ENCODE measurements at regions not wholly inside any gene's neighbourhood (a gene's known extent, or its start where the extent isn't known, plus 50 kb on each side); places are given as distances from the start of the nearest gene placed in this dataset.

- H3K9ac ChIP-seq (ENCODE audit: low read length): no peak overlapping the region
- no peaks in the 10 kb centered on the region for H3K27me3 ChIP-seq (ENCODE audit: low read length)
- H3K4me1 ChIP-seq (ENCODE audit: low read length): no peaks in the 10 kb centered on the region
- no peak overlapping the region for H3K4me2 ChIP-seq (ENCODE audit: low read depth, low read length, poor library complexity, severe bottlenecking)
- no peaks in the 10 kb centered on the region for H3K79me2 ChIP-seq (ENCODE audit: low read length)
- no peak overlapping the region for H3K4me3 ChIP-seq (ENCODE audit: low read length)
- no peak overlapping the region for H3K27ac ChIP-seq (ENCODE audit: low read length)
- H3K9me2 ChIP-seq (replicated peaks; ENCODE audit: insufficient read depth, low read length): no peaks in the 10 kb centered on the region
- no peaks in the 10 kb centered on the region for H4K20me1 ChIP-seq (ENCODE audit: insufficient read depth, low read depth, low read length)
- no peak for DNase-seq
- no peaks in the 10 kb centered on the region for H3K36me3 ChIP-seq (ENCODE audit: insufficient read depth, low read length)
- no peaks in the 10 kb centered on the region for H3K9me3 ChIP-seq (ENCODE audit: low read length)
- H2AFZ ChIP-seq (ENCODE audit: low read length): no peak overlapping the region
Observed at GRCh38 chr22:19639610-19640135, 74.6 kb upstream of the SEPTIN5 start.

DNA sequence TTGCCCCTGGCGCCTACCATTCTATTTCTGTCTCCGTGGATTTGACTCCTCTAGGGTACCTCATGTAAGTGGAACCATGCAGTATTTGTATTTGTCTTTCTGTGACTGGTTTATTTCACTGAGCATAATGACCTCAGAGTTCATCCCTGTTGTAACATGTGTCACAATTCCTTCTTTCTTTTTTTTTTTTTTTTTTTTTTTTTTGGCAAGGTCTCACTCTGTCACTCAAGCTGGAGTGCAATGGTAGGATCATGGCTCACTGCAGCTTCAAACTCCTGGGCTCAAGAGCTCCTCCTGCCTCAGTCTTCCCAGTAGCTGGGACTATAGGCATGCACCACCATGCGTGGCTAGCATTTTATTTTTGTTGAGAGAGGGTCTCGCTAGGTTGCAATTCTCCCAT is 74.0 kb upstream of the SEPTIN5 start:
- Histone ChIP-seq H3K4me1 (ENCODE audit: low read length) (no peaks in the 10 kb centered on the region), H3K9ac (ENCODE audit: low read length) (no peak overlapping the region), H3K9me2 (replicated peaks; ENCODE audit: insufficient read depth, low read length) (no peaks in the 10 kb centered on the region), H2AFZ (ENCODE audit: low read length) (no peak overlapping the region), H3K36me3 (ENCODE audit: insufficient read depth, low read length) (no peaks in the 10 kb centered on the region), H3K27ac (ENCODE audit: low read length) (no peak overlapping the region), H3K9me3 (ENCODE audit: low read length) (no peaks in the 10 kb centered on the region), H4K20me1 (ENCODE audit: insufficient read depth, low read depth, low read length) (no peaks in the 10 kb centered on the region), H3K27me3 (ENCODE audit: low read length) (no peaks in the 10 kb centered on the region), H3K4me3 (ENCODE audit: low read length) (no peak overlapping the region), H3K4me2 (ENCODE audit: low read depth, low read length, poor library complexity, severe bottlenecking) (no peak overlapping the region), H3K79me2 (ENCODE audit: low read length) (no peaks in the 10 kb centered on the region)
- DNase-seq: no peak

DNA sequence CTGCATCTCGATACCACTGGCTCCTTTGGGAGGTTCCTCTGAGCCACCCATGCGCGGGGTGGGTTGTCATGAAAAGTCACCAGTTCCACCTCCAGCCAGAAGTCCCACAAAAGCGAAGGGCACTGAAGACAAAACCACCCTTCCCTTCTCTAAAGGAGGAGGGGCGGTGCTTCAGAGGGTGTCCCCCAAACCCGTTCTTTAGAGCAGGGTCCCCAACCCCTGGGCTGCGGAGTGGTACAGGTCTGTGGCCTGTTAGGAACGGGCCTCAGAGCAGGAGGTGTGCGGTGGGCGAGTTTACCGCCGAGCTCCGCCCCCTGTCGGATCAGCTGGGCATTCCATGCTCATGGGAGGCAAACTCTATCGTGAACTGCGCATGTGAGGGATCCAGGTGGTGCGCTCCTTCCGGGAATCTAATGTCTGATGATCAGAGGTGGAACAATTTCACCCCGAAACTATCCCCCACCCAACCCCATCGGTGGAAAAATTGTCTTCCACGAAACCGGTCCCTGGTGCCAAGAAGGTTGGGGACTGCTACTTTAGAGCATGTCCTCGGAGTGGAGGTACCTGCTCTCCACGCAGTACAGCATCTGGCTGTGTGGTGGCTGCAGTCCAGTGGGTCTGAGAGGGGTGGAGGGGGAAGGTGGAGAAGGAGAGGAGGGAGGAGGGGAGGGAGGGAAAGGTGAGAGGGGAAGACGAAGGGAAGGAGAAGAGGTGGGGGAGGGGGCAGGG is 72.9 kb upstream of the SEPTIN5 start:
- H3K4me1 ChIP-seq (ENCODE audit: low read length): no peaks in the 10 kb centered on the region
- no peaks in the 10 kb centered on the region for H3K9me2 ChIP-seq (replicated peaks; ENCODE audit: insufficient read depth, low read length)
- H2AFZ ChIP-seq (ENCODE audit: low read length): no peak overlapping the region
- no peaks in the 10 kb centered on the region for H3K79me2 ChIP-seq (ENCODE audit: low read length)
- H3K9me3 ChIP-seq (ENCODE audit: low read length): no peaks in the 10 kb centered on the region
- no peaks in the 10 kb centered on the region for H3K27me3 ChIP-seq (ENCODE audit: low read length)
- DNase-seq: peak; percentile 61
- no peak overlapping the region for H3K9ac ChIP-seq (ENCODE audit: low read length)
- no peaks in the 10 kb centered on the region for H3K36me3 ChIP-seq (ENCODE audit: insufficient read depth, low read length)
- H3K27ac ChIP-seq (ENCODE audit: low read length): no peak overlapping the region
- H3K4me3 ChIP-seq (ENCODE audit: low read length): no peak overlapping the region
- no peak overlapping the region for H3K4me2 ChIP-seq (ENCODE audit: low read depth, low read length, poor library complexity, severe bottlenecking)
- no peaks in the 10 kb centered on the region for H4K20me1 ChIP-seq (ENCODE audit: insufficient read depth, low read depth, low read length)

DNA sequence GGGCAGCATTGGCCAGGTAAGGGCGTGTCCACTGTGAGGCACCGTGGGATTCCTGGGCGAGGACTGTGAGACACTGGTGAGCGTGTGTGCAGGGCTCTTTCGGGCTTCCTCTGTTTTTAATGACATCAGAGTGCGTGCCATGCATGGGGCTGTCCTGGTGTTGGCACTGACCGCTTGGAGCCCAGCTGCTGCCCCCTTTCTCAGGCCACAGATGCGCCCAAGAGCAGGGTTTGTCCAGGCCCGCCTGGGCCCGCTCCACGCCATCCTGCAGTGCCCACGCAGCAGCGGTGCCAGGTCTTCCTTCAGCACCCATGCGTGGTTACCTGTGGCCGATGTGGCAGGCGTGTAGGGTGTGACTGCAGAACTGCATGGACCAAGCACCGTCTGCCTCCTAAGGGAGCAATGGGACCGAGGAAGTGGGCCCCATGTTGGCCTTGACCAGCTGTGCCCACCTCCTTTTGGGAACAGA is 72.3 kb upstream of the SEPTIN5 start:
- no peaks in the 10 kb centered on the region for H3K79me2 ChIP-seq (ENCODE audit: low read length)
- H3K4me3 ChIP-seq (ENCODE audit: low read length): no peak overlapping the region
- no peaks in the 10 kb centered on the region for H3K36me3 ChIP-seq (ENCODE audit: insufficient read depth, low read length)
- no peaks in the 10 kb centered on the region for H3K9me3 ChIP-seq (ENCODE audit: low read length)
- H3K9ac ChIP-seq (ENCODE audit: low read length): no peak overlapping the region
- no peak overlapping the region for H3K27ac ChIP-seq (ENCODE audit: low read length)
- DNase-seq: no peak
- no peaks in the 10 kb centered on the region for H3K4me1 ChIP-seq (ENCODE audit: low read length)
- no peaks in the 10 kb centered on the region for H3K27me3 ChIP-seq (ENCODE audit: low read length)
- no peak overlapping the region for H3K4me2 ChIP-seq (ENCODE audit: low read depth, low read length, poor library complexity, severe bottlenecking)
- no peaks in the 10 kb centered on the region for H4K20me1 ChIP-seq (ENCODE audit: insufficient read depth, low read depth, low read length)
- no peaks in the 10 kb centered on the region for H3K9me2 ChIP-seq (replicated peaks; ENCODE audit: insufficient read depth, low read length)
- no peak overlapping the region for H2AFZ ChIP-seq (ENCODE audit: low read length)

- Histone ChIP-seq H3K4me3 (ENCODE audit: low read length) (no peak overlapping the region), H3K9ac (ENCODE audit: low read length) (no peak overlapping the region), H3K36me3 (ENCODE audit: insufficient read depth, low read length) (no peaks in the 10 kb centered on the region), H3K27ac (ENCODE audit: low read length) (no peak overlapping the region), H3K4me2 (ENCODE audit: low read depth, low read length, poor library complexity, severe bottlenecking) (no peak overlapping the region), H4K20me1 (ENCODE audit: insufficient read depth, low read depth, low read length) (no peaks in the 10 kb centered on the region), H3K9me2 (replicated peaks; ENCODE audit: insufficient read depth, low read length) (no peaks in the 10 kb centered on the region), H3K27me3 (ENCODE audit: low read length) (no peaks in the 10 kb centered on the region), H3K4me1 (ENCODE audit: low read length) (no peaks in the 10 kb centered on the region), H2AFZ (ENCODE audit: low read length) (no peak overlapping the region), H3K9me3 (ENCODE audit: low read length) (peaks cover 5% of the 10 kb centered on the region), H3K79me2 (ENCODE audit: low read length) (no peaks in the 10 kb centered on the region)
- no peak for DNase-seq
Observed at GRCh38 chr22:19643448-19644313, 70.6 kb upstream of the SEPTIN5 start.

- H3K9me2 ChIP-seq (replicated peaks; ENCODE audit: insufficient read depth, low read length): no peaks in the 10 kb centered on the region
- no peak for DNase-seq
- H3K27ac ChIP-seq (ENCODE audit: low read length): no peak overlapping the region
- no peak overlapping the region for H3K9ac ChIP-seq (ENCODE audit: low read length)
- H3K4me2 ChIP-seq (ENCODE audit: low read depth, low read length, poor library complexity, severe bottlenecking): no peak overlapping the region
- H3K9me3 ChIP-seq (ENCODE audit: low read length): peaks cover 5% of the 10 kb centered on the region
- no peak overlapping the region for H3K4me3 ChIP-seq (ENCODE audit: low read length)
- no peaks in the 10 kb centered on the region for H4K20me1 ChIP-seq (ENCODE audit: insufficient read depth, low read depth, low read length)
- no peaks in the 10 kb centered on the region for H3K79me2 ChIP-seq (ENCODE audit: low read length)
- H3K36me3 ChIP-seq (ENCODE audit: insufficient read depth, low read length): no peaks in the 10 kb centered on the region
- H2AFZ ChIP-seq (ENCODE audit: low read length): no peak overlapping the region
- H3K27me3 ChIP-seq (ENCODE audit: low read length): no peaks in the 10 kb centered on the region
- no peaks in the 10 kb centered on the region for H3K4me1 ChIP-seq (ENCODE audit: low read length)
Observed at GRCh38 chr22:19644314-19645223, 69.7 kb upstream of the SEPTIN5 start.

GRCh38 chr22:19645391-19645790 is 68.9 kb upstream of the SEPTIN5 start:
- H3K9me3 ChIP-seq (ENCODE audit: low read length): peaks cover 5% of the 10 kb centered on the region
- no peak overlapping the region for H3K4me2 ChIP-seq (ENCODE audit: low read depth, low read length, poor library complexity, severe bottlenecking)
- DNase-seq: peak; percentile 54
- H3K27me3 ChIP-seq (ENCODE audit: low read length): no peaks in the 10 kb centered on the region
- no peaks in the 10 kb centered on the region for H3K79me2 ChIP-seq (ENCODE audit: low read length)
- no peak overlapping the region for H3K9ac ChIP-seq (ENCODE audit: low read length)
- H4K20me1 ChIP-seq (ENCODE audit: insufficient read depth, low read depth, low read length): no peaks in the 10 kb centered on the region
- H2AFZ ChIP-seq (ENCODE audit: low read length): no peak overlapping the region
- H3K4me1 ChIP-seq (ENCODE audit: low read length): no peaks in the 10 kb centered on the region
- no peak overlapping the region for H3K4me3 ChIP-seq (ENCODE audit: low read length)
- H3K36me3 ChIP-seq (ENCODE audit: insufficient read depth, low read length): no peaks in the 10 kb centered on the region
- H3K9me2 ChIP-seq (replicated peaks; ENCODE audit: insufficient read depth, low read length): no peaks in the 10 kb centered on the region
- H3K27ac ChIP-seq (ENCODE audit: low read length): no peak overlapping the region

Measured in Karpas-422 (cell line).